ENCODE measurements at regions not wholly inside any gene's neighbourhood (a gene's known extent, or its start where the extent isn't known, plus 50 kb on each side); places are given as distances from the start of the nearest gene placed in this dataset.

DNA sequence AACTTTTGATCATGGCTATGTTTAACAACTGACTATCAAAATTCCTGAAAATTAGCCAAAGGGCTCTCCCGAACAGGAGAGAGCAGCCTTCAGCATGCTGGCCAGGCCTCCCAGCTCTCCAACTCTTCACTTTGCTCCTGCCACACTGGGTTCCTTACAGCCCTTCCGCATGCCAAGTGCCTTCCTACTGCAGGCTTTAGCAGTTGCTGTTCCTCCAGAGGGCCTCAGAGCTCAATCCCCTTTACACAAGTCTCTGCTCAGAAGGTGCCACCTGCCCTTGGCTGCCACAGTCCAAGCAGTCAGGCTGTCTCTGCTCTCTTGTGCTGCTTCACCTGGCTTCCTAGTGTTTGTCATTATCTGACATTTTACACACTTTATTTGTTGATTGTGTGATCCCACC is 553.1 kb upstream of the PPP2R3A start:
- DNase-seq: peak; percentile 76

DNA sequence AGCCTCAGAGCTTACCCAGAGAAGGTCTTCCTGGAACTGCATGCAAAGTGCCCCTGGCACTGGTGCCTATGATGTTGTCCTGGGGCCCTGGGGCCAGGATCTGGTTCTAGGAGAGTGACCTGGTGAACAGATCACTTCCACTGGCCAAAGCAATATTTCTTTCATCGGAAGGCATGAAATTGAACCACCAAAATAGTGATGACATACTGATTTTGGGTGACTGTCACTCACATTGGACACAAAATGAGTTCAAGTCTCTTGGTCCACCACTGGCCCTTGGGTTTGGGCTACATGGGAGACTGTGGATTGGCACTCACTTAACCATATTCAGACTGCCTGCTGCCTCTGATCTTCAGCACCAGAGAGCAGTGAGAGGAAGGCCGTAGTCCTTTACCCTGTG is 549.3 kb upstream of the PPP2R3A start:
- DNase-seq: no peak

DNA sequence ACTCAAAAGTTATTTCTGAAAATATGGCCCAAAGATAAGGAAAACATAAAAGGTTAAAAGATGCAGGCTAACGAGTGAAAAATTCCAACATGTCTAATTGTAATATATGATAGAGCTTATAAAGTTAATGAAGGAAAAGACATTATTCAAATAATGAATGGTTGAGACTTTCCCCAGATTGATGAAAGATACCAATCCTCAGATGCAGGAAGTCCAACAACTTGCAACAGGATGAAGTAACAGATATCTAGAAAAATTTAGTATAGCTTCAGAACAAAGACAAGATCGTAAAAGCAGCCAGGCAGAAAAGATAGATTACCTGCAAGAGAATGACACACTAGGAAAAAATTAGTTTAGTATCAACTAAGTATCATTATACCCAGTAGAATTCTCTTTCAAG is 546.4 kb upstream of the PPP2R3A start:
- DNase-seq: no peak

GRCh38 chr3:135426508-135426907 is 539.0 kb upstream of the PPP2R3A start:
- DNase-seq: no peak

GRCh38 chr3:135432402-135432801 is 533.1 kb upstream of the PPP2R3A start:
- no peak for DNase-seq

DNA sequence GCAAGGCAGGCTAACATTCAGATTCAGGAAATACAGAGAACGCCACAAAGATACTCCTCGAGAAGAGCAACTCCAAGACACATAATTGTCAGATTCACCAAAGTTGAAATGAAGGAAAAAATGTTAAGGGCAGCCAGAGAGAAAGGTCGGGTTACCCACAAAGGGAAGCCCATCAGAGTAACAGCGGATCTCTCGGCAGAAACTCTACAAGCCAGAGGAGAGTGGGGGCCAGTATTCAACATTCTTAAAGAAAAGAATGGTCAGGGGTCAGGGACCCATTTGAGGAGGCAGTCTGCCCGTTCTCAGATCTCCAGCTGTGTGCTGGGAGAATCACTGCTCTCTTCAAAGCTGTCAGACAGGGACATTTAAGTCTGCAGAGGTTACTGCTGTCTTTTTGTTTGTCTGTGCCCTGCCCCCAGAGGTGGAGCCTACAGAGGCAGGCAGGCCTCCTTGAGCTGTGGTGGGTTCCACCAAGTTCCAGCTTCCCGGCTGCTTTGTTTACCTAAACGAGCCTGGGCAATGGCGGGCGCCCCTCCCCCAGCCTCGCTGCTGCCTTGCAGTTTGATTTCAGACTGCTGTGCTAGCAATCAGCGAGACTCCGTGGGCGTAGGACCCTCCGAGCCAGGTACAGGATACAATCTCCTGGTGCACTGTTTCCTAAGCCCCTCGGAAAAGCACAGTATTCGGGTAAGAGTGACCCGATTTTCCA is 526.5 kb upstream of the PPP2R3A start:
- peak; percentile 50 for DNase-seq

DNA sequence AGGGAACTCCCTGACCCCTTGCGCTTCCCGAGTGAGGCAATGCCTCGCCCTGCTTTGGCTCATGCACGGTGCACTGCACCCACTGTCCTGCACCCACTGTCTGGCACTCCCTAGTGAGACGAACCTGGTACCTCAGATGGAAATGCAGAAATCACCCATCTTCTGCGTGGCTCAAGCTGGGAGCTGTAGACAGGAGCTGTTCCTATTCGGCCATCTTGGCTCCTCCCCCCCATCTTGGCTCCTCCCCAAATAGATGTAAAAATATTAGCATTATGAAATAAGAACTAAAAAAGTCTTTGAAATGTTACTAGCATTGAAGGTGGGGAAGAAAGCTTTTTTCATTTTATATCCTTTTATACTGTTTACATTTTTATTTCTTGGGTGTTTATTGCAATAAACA is 525.9 kb upstream of the PPP2R3A start:
- DNase-seq: peak; percentile 26

DNA sequence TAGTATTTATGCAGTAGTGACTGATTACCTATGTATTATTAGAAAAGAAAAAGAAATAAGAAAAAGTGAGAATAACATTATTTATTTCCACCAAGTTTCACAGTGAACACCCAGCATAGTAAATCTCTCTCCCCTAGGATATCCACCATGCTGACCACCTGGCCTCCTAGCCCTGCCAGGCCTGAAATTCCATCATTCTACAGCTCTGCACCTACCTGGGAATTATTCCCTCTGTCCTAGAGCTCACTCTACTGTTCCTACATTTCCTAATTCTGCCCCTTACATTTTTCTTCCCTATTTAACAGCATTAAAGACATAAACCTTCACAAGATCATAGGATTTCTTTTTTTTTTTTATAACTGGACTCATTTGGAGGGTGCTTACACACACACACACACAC is 525.3 kb upstream of the PPP2R3A start:
- peak; percentile 18 for DNase-seq

DNA sequence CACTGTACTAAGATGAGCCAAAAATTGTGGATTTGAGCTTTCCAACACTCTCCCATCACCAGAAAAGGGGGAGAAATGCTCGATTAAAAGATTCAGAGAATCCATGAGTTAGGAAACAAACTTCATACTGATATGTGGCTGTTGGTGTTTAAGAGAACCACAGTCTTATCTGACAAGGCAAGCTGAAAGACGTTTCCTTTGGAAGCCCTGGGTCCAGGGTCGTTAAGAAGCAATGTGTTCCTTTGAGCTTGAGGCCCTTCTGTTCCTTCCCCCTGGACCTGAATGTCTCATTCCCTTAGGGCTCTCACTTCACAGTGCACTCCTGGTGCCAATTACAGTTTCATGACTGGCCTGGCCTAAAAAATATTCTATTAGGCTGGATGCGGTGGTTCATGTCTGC is 524.8 kb upstream of the PPP2R3A start:
- DNase-seq: no peak

DNA sequence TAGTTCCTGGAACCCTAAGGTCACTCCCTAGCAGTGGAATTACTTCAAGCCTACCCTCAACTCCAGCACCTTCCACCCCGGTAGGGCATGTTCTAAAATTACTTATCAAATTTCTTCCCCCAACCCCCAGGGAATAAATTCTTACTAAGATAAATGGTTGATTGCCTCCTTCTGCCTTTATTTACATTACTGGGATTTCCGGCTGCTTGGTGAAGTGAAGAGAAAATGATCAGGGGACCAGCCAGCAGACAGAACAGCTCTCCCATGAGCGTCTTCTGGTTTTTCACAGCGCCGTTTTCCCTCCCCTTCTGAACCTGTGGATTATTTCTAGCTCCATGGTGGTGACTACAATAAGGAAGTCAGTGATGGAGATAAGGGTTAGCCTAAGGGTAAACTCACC is 521.5 kb upstream of the PPP2R3A start:
- no peak for DNase-seq

DNA sequence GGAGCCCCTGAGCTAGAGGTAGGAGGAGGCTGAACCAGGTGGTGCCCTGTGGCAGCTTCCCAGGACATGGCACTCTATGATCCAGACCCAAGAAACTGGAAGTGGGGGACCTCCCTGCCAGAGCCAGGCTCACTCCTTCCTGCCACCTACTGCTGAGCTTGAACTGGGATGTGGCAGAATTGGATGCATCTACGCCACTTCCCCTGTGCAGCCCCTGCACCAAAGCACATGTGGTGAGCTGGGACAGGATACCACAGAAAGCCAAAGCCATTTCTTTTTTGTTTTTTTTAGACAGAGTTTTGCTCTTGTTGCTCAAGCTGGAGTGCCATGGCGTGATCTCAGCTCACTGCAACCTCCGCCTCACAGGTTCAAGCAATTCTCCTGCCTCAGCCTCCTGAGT is 518.0 kb upstream of the PPP2R3A start:
- DNase-seq: no peak

DNA sequence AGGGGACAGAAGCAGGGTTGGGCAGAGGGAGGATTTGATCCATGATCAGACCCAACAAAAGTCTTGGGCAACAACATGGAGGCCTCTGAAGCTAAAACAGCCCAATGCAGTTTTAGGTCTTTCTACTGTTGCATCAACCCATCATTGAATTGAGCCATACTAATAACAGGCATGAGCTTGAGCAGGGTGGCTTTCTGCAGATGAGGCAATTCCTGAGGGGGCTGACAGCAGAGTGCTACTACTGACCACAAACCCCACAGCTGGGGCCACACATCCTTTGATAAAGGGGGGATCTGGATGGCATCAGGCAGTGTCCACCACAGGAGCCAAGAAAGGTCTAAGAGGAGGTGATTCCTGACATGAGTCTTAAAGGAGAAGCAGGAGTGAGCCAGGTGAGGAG is 517.0 kb upstream of the PPP2R3A start:
- DNase-seq: no peak

- no peak for DNase-seq
Observed at GRCh38 chr3:135449046-135449445, 516.5 kb upstream of the PPP2R3A start.

GRCh38 chr3:135451037-135451785 is 514.3 kb upstream of the PPP2R3A start:
- DNase-seq: no peak

- DNase-seq: no peak
Observed at GRCh38 chr3:135452881-135453280, 512.6 kb upstream of the PPP2R3A start.

- DNase-seq: no peak
Observed at GRCh38 chr3:135453326-135453725, 512.2 kb upstream of the PPP2R3A start.

- DNase-seq: no peak
Observed at GRCh38 chr3:135454890-135455289, 510.6 kb upstream of the PPP2R3A start.

GRCh38 chr3:135456108-135456790 is 509.3 kb upstream of the PPP2R3A start:
- peak; percentile 95 for DNase-seq

DNA sequence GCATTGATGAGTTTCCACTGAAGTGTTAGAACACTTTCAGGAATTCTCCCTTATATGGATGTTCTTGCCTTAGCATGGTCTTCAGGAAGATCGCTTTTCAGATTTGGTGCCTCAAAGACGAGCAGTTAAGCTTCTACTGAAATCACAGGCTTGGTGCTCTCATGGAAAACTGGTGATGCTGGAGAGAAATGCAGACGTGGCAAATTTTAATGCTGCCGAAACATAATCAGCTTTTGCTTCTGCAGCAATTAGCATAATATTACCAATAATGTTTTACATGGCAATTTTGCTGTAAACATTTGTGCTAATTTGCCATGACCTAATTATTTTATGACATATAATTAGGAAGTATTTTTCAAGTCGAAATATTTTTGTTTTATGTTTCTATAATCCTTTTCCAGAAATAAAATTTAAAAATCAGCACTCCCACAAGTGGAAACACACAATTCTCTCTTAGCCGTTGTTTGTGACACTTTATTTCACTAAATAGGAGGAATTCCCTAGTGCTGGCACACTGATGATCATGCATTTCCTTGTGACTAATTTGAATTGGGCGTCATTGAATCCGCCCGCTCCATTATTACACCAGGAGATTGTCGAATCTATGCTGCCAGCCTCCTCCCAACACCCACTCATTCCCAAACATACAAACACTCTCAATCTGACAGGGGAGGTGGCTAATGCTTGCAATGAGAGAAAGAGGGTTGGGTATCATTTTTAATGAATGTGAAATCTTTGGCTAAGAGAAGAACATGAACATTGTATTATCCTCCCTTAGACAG is 506.8 kb upstream of the PPP2R3A start:
- no peak for DNase-seq

- DNase-seq: no peak
Observed at GRCh38 chr3:135460273-135460672, 505.3 kb upstream of the PPP2R3A start.

DNA sequence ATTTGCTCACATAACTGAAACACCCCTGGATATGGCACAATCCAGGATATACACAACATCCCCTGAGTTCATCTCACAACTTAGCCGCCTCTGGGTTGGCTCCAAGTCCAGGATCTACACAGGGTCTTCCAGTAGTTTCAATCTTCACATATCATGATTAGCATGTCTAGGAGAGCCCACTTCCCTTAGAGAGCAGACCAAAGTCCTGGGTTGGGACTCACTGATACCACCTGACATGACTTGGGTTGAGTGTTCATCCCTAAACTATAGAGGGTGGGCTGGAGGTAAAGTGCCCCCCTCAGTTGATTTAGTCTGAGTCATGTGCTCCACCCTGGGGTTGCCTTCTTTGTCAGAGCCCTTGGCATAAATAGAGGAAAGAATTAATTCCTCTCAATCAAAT is 493.6 kb upstream of the PPP2R3A start:
- DNase-seq: no peak

- peak; percentile 38 for DNase-seq
Observed at GRCh38 chr3:135473449-135473848, 492.1 kb upstream of the PPP2R3A start.

DNA sequence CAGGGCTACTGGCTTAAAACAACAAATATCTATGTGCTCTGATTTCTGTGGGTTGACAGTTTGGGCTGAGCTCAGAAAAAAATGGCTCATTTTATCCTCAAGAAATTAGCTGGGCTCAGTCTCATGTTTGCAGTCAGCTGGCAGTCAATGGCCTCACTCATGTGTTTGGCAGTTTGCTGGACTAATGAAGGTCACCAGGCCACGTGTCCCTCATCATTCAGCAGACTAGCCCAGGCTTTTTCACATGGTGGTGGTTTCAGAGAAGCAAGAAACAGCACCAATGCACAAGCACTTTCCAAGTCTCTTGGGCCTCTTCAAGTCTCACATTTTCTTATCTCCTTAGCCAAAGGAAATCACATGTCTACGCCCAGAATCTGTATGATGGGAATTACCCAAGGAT is 478.3 kb upstream of the PPP2R3A start:
- DNase-seq: no peak
